IMR-90 (cell line): ENCODE measurements at regions not wholly inside any gene's neighbourhood (a gene's known extent, or its start where the extent isn't known, plus 50 kb on each side); places are given as distances from the start of the nearest gene placed in this dataset.

Source experiments
- ATAC-seq: fragments of 200-7000 bp; cut with Tn5 transposase; 2 replicates; pipeline ENCODE4 v1.9.1; 2020; ENCODE audit warnings: low read depth, mild to moderate bottlenecking, moderate library complexity
- BruUV-seq: library from RNA; stranded (reverse); fragments of 400-500 nt; replicated peaks from 2 replicates; lab custom pipeline; 2021; lab: Mats Ljungman, UMichigan
- CTCF ChIA-PET: fragments of 300-600 bp; formaldehyde crosslinking; extraction: SDS; loops from one replicate; lab custom pipeline; 2021; ENCODE audit warnings: antibody characterized with exemption; lab: Yijun Ruan, JAX
- POLR2A ChIA-PET: fragments of 300-600 bp; sonication (Branson Sonifier 250); formaldehyde crosslinking; loops from one replicate; lab custom pipeline; 2022; ENCODE audit warnings: antibody characterized with exemption; ENCODE audit not compliant: unreplicated experiment; lab: Charles Lee
- DNase-seq: peaks from one replicate; pipeline ENCODE4 v3.0.0; 2013
- H2AFZ ChIP-seq: replicated peaks from 2 replicates; pipeline ENCODE3; 2013; ENCODE audit warnings: low read length, mild to moderate bottlenecking; ENCODE audit not compliant: poor library complexity
- H2AK5ac ChIP-seq: 2 replicates; pipeline ENCODE4 v1.6.1; 2013; ENCODE audit warnings: low read depth, low read length, inconsistent platforms
- H2AK9ac ChIP-seq: replicated peaks from 2 replicates; pipeline ENCODE3; 2013; ENCODE audit warnings: mild to moderate bottlenecking, low read depth, low read length, moderate library complexity; ENCODE audit not compliant: poor library complexity
- H2BK120ac ChIP-seq: 2 replicates; pipeline ENCODE4 v1.6.1; 2013; ENCODE audit warnings: low read depth, low read length, inconsistent platforms
- H2BK15ac ChIP-seq: 3 replicates; pipeline ENCODE4 v1.6.1; 2013; ENCODE audit warnings: low read depth, low read length, inconsistent platforms
- H2BK20ac ChIP-seq: 2 replicates; pipeline ENCODE4 v1.6.1; 2013; ENCODE audit warnings: low read depth, mild to moderate bottlenecking, inconsistent platforms, low read length, moderate library complexity
- H2BK5ac ChIP-seq: 2 replicates; pipeline ENCODE4 v1.6.1; 2013; ENCODE audit warnings: mild to moderate bottlenecking, low read depth, low read length, inconsistent platforms; ENCODE audit not compliant: poor library complexity, severe bottlenecking
- H3K14ac ChIP-seq: replicated peaks from 2 replicates; pipeline ENCODE4 v1.6.1; 2013; ENCODE audit warnings: low read depth, low read length, inconsistent platforms
- H3K18ac ChIP-seq: 2 replicates; pipeline ENCODE4 v1.6.1; 2013; ENCODE audit warnings: low read depth, low read length, control low read depth
- H3K23ac ChIP-seq: 2 replicates; pipeline ENCODE4 v1.6.1; 2013; ENCODE audit warnings: low read depth, low read length, inconsistent platforms
- H3K27ac ChIP-seq: 2 replicates; pipeline ENCODE4 v1.5.1; 2013; ENCODE audit warnings: mild to moderate bottlenecking, control low read depth, low read length; ENCODE audit not compliant: insufficient read depth
- H3K27me3 ChIP-seq: 2 replicates; pipeline ENCODE4 v1.6.1; 2013; ENCODE audit warnings: low read length; ENCODE audit not compliant: control insufficient read depth, insufficient read depth
- H3K36me3 ChIP-seq: 2 replicates; pipeline ENCODE4 v1.6.1; 2013; ENCODE audit warnings: low read length, mixed read lengths; ENCODE audit not compliant: control insufficient read depth, insufficient read depth
- H3K4ac ChIP-seq: 2 replicates; pipeline ENCODE4 v1.6.1; 2013; ENCODE audit warnings: low read depth, low read length, inconsistent platforms
- H3K4me1 ChIP-seq: 2 replicates; pipeline ENCODE4 v1.6.1; 2013; ENCODE audit warnings: low read length, mixed read lengths; ENCODE audit not compliant: control insufficient read depth, insufficient read depth
- H3K4me2 ChIP-seq: 2 replicates; pipeline ENCODE4 v1.6.1; 2013; ENCODE audit warnings: low read depth, mild to moderate bottlenecking, control low read depth, low read length, moderate library complexity
- H3K4me3 ChIP-seq: 2 replicates; pipeline ENCODE4 v1.5.1; 2013; ENCODE audit warnings: low read depth, mild to moderate bottlenecking, control low read depth, low read length, moderate library complexity; ENCODE audit not compliant: insufficient read depth
- H3K56ac ChIP-seq: 2 replicates; pipeline ENCODE4 v1.6.1; 2013; ENCODE audit warnings: low read length, inconsistent platforms; ENCODE audit not compliant: insufficient read depth; ENCODE audit errors: extremely low read depth
- H3K79me1 ChIP-seq, 2 experiments: 2 replicates each; pipeline ENCODE4 v1.6.1; 2013; ENCODE audit warnings: low read length in 2 of 2, inconsistent platforms in 1 of 2, low read depth in 1 of 2
- H3K9ac ChIP-seq: 2 replicates; pipeline ENCODE4 v1.6.1; 2013; ENCODE audit warnings: low read depth, low read length, control low read depth
- H3K9me1 ChIP-seq: 2 replicates; pipeline ENCODE4 v1.6.1; 2013; ENCODE audit warnings: low read length, inconsistent platforms; ENCODE audit not compliant: insufficient read depth
- H3K9me3 ChIP-seq: 2 replicates; pipeline ENCODE4 v1.6.1; 2013; ENCODE audit warnings: low read length; ENCODE audit not compliant: control insufficient read depth, insufficient read depth
- H4K20me1 ChIP-seq: 2 replicates; pipeline ENCODE4 v1.6.1; 2013; ENCODE audit warnings: low read length, inconsistent platforms; ENCODE audit not compliant: insufficient read depth
- H4K5ac ChIP-seq: 2 replicates; pipeline ENCODE4 v1.6.1; 2013; ENCODE audit warnings: mild to moderate bottlenecking, low read depth, low read length, control low read depth
- H4K8ac ChIP-seq, 2 experiments: 2 replicates each; pipeline ENCODE4 v1.6.1; 2013; ENCODE audit warnings: low read depth in 2 of 2, low read length in 2 of 2, control low read depth in 1 of 2, inconsistent platforms in 1 of 2
- H4K91ac ChIP-seq: 2 replicates; pipeline ENCODE4 v1.6.1; 2013; ENCODE audit warnings: low read depth, low read length, inconsistent platforms; ENCODE audit not compliant: insufficient read depth
- BHLHE40 ChIP-seq: fragments of 150-350 bp; IDR thresholded peaks from 2 replicates; pipeline ENCODE4 v1.6.1; 2016; ENCODE audit warnings: mild to moderate bottlenecking, low read depth, low read length
- CEBPB ChIP-seq: IDR thresholded peaks from 2 replicates; pipeline ENCODE4 v1.6.1; 2012; ENCODE audit warnings: low read depth, low read length, improper control_type of control experiment
- CHD1 ChIP-seq: IDR thresholded peaks from 2 replicates; pipeline ENCODE4 v1.6.1; 2012; ENCODE audit warnings: low read depth, low read length, improper control_type of control experiment
- CTCF ChIP-seq: conservative IDR thresholded peaks from 2 replicates; pipeline ENCODE4 v1.5.1; 2012; ENCODE audit warnings: mild to moderate bottlenecking, low read depth, low read length, improper control_type of control experiment
- ELK1 ChIP-seq: fragments of 150-350 bp; IDR thresholded peaks from 2 replicates; pipeline ENCODE4 v1.6.1; 2016; ENCODE audit warnings: low read depth, mild to moderate bottlenecking, low read length, moderate library complexity, borderline replicate concordance
- FOS ChIP-seq: fragments of 150-350 bp; IDR thresholded peaks from 2 replicates; pipeline ENCODE4 v1.6.1; 2016; ENCODE audit warnings: low read depth, low read length
- MAFK ChIP-seq: IDR thresholded peaks from 2 replicates; pipeline ENCODE4 v1.6.1; 2012; ENCODE audit warnings: low read depth, low read length, improper control_type of control experiment
- MAZ ChIP-seq: IDR thresholded peaks from 2 replicates; pipeline ENCODE4 v1.6.1; 2012; ENCODE audit warnings: low read depth, mild to moderate bottlenecking, low read length, improper control_type of control experiment, moderate library complexity, borderline replicate concordance
- MXI1 ChIP-seq: IDR thresholded peaks from 2 replicates; pipeline ENCODE4 v1.6.1; 2012; ENCODE audit warnings: low read depth, mild to moderate bottlenecking, low read length, moderate library complexity, borderline replicate concordance
- NFE2L2 ChIP-seq: fragments of 150-350 bp; IDR thresholded peaks from 2 replicates; pipeline ENCODE4 v1.6.1; 2016; ENCODE audit warnings: low read depth, mild to moderate bottlenecking, low read length
- POLR2A ChIP-seq: IDR thresholded peaks from 2 replicates; pipeline ENCODE4 v1.6.1; 2012; ENCODE audit warnings: mild to moderate bottlenecking, low read depth, low read length
- RAD21 ChIP-seq: IDR thresholded peaks from 2 replicates; pipeline ENCODE4 v1.6.1; 2012; ENCODE audit warnings: low read length, improper control_type of control experiment
- RCOR1 ChIP-seq: IDR thresholded peaks from 2 replicates; pipeline ENCODE4 v1.6.1; 2012; ENCODE audit warnings: mild to moderate bottlenecking, low read length, improper control_type of control experiment; ENCODE audit not compliant: insufficient replicate concordance
- RFX5 ChIP-seq: IDR thresholded peaks from 2 replicates; pipeline ENCODE4 v1.8.0; 2012; ENCODE audit warnings: low read depth, mild to moderate bottlenecking, low read length, moderate library complexity
- SMC3 ChIP-seq: fragments of 150-350 bp; IDR thresholded peaks from 2 replicates; pipeline ENCODE4 v1.6.1; 2016; ENCODE audit warnings: low read depth, mild to moderate bottlenecking, antibody characterized with exemption, low read length, moderate library complexity
- USF2 ChIP-seq: fragments of 150-350 bp; IDR thresholded peaks from 2 replicates; pipeline ENCODE4 v1.6.1; 2017; ENCODE audit warnings: mild to moderate bottlenecking, antibody characterized with exemption, low read length, low read depth
- WGBS, 2 experiments: methylation state at CpG; one replicate each; pipeline versions ENCODE4 v1.1.5 to v1.1.7; 2013; ENCODE audit warnings: missing lambda C conversion rate in 2 of 2; ENCODE audit not compliant: insufficient read length in 1 of 2; ENCODE audit errors: extremely low coverage in 2 of 2; 5-methylcytosine and 5-hydroxymethylcytosine counted together
- dilution Hi-C: fragments of 300-500 bp; cut with HindIII; formaldehyde crosslinking; loops from one replicate; pipeline ENCODE4 v1.14.3; 2018; ENCODE audit warnings: low sequenced_read_pairs; ENCODE audit not compliant: unreplicated experiment
- in situ Hi-C: fragments of 300-500 bp; cut with MboI; formaldehyde crosslinking; loops from 3 replicates; pipeline ENCODE4 v1.14.3; 2019; ENCODE audit warnings: low sequenced_read_pairs, inconsistent platforms, mixed read lengths
- intact Hi-C: fragments of 100-400 bp; cut with micrococcal nuclease; formaldehyde crosslinking; loops from 2 replicates; pipeline ENCODE4 v1.10.0; 2022

GRCh38 chr21:35378881-35379280 lies 329.8 kb upstream of the RUNX1 start:
- dilution Hi-C loops (no loop called here), in situ Hi-C loops (no loop called here), intact Hi-C loops (no loop called here)
- WGBS, 2 experiments = 100% methylated on average over 1 of the region's 1 CpG; no CpG with 5 or more reads in 1 of the 2 experiments
- DNase-seq = no peak
- Histone ChIP-seq H3K56ac (no peak overlapping the region), H2BK15ac (no peak overlapping the region), H4K8ac (no peak overlapping the region), H4K5ac (no peak overlapping the region), H3K27ac (no peak overlapping the region), H3K9me1 (no peaks in the 10 kb centered on the region), H3K4me2 (no peak overlapping the region), H2BK120ac (no peak overlapping the region), H2AK9ac (no peak overlapping the region), H3K14ac (no peak overlapping the region), H3K9ac (no peak overlapping the region), H3K4me1 (peaks cover 2% of the 10 kb centered on the region; the same call in 1 of the 2 replicates), H2AK5ac (no peak overlapping the region), H3K18ac (no peak overlapping the region), H2BK5ac (no peak overlapping the region), H4K91ac (no peak overlapping the region), H3K36me3 (no peaks in the 10 kb centered on the region), H3K27me3 (no peaks in the 10 kb centered on the region), H2AFZ (no peak overlapping the region), H3K23ac (no peak overlapping the region), H3K4me3 (no peak overlapping the region), H3K4ac (no peak overlapping the region), H3K9me3 (no peaks in the 10 kb centered on the region), H4K20me1 (no peaks in the 10 kb centered on the region), H2BK20ac (no peak overlapping the region), H3K79me1 (no peaks in the 10 kb centered on the region)
- ChIA-PET POLR2A (no interaction called here), CTCF (interaction anchor here (0.7 kb wide), 1 partner anchor 697 kb away, joined by 5 read pairs; no protein-coding TSS in a partner anchor)
- no peak for ATAC-seq
- TF ChIP-seq RCOR1 = no peak
- no peak for TF ChIP-seq MXI1
- no peak for TF ChIP-seq USF2
- no peak for TF ChIP-seq CEBPB
- TF ChIP-seq FOS = no peak
- no peak for TF ChIP-seq MAFK
- no peak for TF ChIP-seq MAZ
- TF ChIP-seq NFE2L2 = no peak
- TF ChIP-seq CTCF = no peak
- TF ChIP-seq SMC3 = no peak
- no peak for TF ChIP-seq ELK1
- TF ChIP-seq CHD1 = no peak
- TF ChIP-seq RAD21 = no peak
- no peak for TF ChIP-seq POLR2A
- no peak for TF ChIP-seq RFX5
- no peak for TF ChIP-seq BHLHE40
- BruUV-seq = no TSS peak
